Cardiac fibroblast (primary cell): ENCODE measurements at regions not wholly inside any gene's neighbourhood (a gene's known extent, or its start where the extent isn't known, plus 50 kb on each side); places are given as distances from the start of the nearest gene placed in this dataset.
"Not testable (repeated sequence)": the region's sequence is repeated elsewhere in the genome, so short reads cannot be mapped to it uniquely, and the experiment has no call there.

ENCODE experiments used
- DNase-seq, 2 donors: peaks; one replicate each; pipeline versions ENCODE4 v3.0.0 to v3.0.0-alpha.2; 2010; ENCODE audit warnings: low read depth in 2 of 2
- H3K4me3 ChIP-seq, 2 donors: replicated peaks in 1 of 2; 1 replicate in 1 of 2; 2 replicates in 1 of 2; pipeline ENCODE4 v1.5.1; 2011; ENCODE audit warnings: low read depth in 2 of 2, low read length in 2 of 2, mild to moderate bottlenecking in 2 of 2, moderate library complexity in 1 of 2
- TF ChIP-seq, protein P1 (sequence below): IDR thresholded peaks from one replicate; pipeline ENCODE4 v1.5.1; 2011; ENCODE audit warnings: low read depth, mild to moderate bottlenecking, low read length, inconsistent platforms

DNA sequence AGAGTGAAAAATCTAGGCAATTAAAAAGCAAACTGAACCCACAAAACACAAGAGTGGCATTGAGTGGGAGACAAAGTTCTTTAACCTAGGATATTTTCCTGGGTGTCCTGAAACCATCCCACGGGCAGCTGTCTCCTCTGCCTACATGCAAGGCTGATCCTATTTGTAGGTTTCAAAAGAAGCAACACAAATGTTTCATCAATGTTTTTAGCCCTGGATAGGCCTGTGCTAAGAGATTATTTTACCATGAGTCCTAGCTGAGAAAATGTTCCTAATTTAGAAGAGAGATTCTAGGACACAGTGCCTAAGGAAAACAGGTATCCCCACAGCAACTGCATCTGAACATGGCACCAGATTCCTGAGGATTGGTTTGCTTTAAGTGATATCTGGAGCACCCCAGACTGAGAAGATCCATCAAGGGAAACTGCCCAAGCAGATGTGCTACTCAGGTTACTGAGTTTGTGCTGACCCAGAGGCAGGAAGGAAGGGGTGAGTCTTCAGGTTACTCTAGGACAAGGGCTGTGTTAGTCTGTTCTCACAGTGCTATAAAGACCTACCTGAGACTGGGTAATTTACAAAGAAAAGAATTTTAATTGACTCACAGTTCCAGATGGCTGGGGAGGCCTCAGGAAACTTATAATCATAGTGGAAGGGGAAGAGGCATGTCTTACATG is 111.6 kb upstream of the UST start:
- no peak for DNase-seq
- TF ChIP-seq, protein P1, sequence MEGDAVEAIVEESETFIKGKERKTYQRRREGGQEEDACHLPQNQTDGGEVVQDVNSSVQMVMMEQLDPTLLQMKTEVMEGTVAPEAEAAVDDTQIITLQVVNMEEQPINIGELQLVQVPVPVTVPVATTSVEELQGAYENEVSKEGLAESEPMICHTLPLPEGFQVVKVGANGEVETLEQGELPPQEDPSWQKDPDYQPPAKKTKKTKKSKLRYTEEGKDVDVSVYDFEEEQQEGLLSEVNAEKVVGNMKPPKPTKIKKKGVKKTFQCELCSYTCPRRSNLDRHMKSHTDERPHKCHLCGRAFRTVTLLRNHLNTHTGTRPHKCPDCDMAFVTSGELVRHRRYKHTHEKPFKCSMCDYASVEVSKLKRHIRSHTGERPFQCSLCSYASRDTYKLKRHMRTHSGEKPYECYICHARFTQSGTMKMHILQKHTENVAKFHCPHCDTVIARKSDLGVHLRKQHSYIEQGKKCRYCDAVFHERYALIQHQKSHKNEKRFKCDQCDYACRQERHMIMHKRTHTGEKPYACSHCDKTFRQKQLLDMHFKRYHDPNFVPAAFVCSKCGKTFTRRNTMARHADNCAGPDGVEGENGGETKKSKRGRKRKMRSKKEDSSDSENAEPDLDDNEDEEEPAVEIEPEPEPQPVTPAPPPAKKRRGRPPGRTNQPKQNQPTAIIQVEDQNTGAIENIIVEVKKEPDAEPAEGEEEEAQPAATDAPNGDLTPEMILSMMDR = no peak

DNA sequence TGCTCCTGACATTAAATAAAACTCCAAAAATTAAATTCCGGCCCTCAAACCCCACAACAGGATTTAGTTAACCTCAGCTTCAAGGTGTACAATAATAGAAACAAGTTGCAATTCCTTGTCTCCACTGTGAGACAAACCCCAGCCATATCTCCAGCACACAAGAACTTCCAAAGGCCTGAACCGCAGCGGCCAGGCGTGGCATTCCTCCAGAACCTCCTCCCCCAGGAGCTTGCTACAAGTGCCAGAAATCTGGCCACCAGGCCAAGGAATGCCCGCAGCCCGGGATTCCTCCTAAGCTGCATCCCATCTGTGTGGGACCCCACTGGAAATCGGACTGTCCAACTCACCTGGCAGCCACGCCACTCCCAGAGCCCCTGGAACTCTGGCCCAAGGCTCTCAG is 105.0 kb upstream of the UST start:
- not testable (repeated sequence) for DNase-seq, H3K4me3 ChIP-seq

More for the DNA sequence above, 111.6 kb upstream of the UST start:
- H3K4me3 ChIP-seq = no peak overlapping the region

DNA sequence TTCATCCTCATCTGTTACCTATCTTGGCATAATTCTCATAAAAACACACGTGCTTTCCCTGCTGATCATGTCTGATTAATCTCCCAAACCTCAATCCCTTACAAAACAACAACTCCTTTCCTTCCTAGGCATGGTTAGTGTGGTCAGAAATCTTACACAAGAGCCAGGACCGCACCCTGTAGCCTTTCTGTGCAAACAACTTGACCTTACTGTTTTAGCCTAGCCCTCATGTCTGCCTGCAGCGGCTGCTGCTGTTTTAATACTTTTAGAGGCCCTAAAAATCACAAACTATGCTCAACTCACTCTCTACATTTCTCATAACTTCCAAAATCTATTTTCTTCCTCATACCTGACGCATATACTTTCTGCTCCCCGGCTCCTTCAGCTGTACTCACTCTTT is 103.6 kb upstream of the UST start:
- not testable (repeated sequence) for DNase-seq, H3K4me3 ChIP-seq

- DNase-seq, H3K4me3 ChIP-seq: not testable (repeated sequence)
These were observed 101.8 kb upstream of the UST start for GRCh38 chr6:148645049-148645448.

- no peak for DNase-seq
- H3K4me3 ChIP-seq = no peak overlapping the region
- TF ChIP-seq, protein P1 = no peak
These were observed 97.9 kb upstream of the UST start for GRCh38 chr6:148648754-148649453.

GRCh38 chr6:148649454-148649963 is 97.3 kb upstream of the UST start:
- H3K4me3 ChIP-seq = no peak overlapping the region
- no peak for DNase-seq
- TF ChIP-seq, protein P1 = no peak

DNA sequence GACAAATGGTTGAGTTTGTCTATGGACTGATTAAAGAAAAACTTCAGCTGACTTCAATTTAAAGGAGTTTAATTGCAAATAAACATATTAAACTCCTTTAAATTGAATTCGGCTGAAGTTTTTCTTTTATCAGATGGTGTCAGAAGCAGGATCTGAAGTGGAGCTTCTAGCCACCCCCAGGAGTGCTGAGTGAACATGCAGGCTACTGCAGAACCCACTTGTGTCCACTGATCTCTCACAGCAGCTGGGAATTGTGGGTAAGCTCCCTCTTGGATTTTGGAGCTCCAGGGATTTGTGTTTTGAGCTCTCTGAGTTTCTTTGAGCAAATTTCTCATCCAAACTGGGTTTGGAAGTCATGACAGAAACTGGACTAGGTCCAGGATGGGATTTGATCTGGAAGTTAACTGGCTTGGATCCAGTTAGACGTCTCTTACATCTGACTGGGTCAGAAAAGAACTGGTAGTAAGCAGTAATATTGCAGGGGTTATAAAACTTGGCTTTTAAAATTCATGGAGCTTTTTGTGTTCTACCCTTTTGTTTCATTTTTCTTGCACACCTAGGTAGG is 95.8 kb upstream of the UST start:
- H3K4me3 ChIP-seq = no peak overlapping the region
- TF ChIP-seq, protein P1 = no peak
- peak in 1 of 2 donors; percentile 63 for DNase-seq

- TF ChIP-seq, protein P1 = no peak
- H3K4me3 ChIP-seq = no peak overlapping the region
- no peak for DNase-seq
These were observed 94.6 kb upstream of the UST start for GRCh38 chr6:148652205-148652604.
